ENCODE measurements at regions not wholly inside any gene's neighbourhood (a gene's known extent, or its start where the extent isn't known, plus 50 kb on each side); places are given as distances from the start of the nearest gene placed in this dataset.

- CTCF ChIA-PET, result no interaction called here
- ATAC-seq (no peak), DNase-seq (ENCODE audit: low read depth, low spot score) (no peak)
- H3K27me3 ChIP-seq (ENCODE audit: control insufficient read depth, insufficient read depth, low read length), result no peaks in the 10 kb centered on the region
- H3K27ac ChIP-seq (ENCODE audit: low read length), result no peak overlapping the region
- H3K9me3 ChIP-seq (ENCODE audit: control insufficient read depth, insufficient read depth, low read depth, low read length), result no peaks in the 10 kb centered on the region
- no peaks in the 10 kb centered on the region for H3K36me3 ChIP-seq (ENCODE audit: control insufficient read depth, insufficient read depth, low read length)
- H3K4me3 ChIP-seq (ENCODE audit: low read depth in 2 of 2, low read length in 2 of 2), result no peak overlapping the region
- H3K4me1 ChIP-seq (ENCODE audit: control insufficient read depth, insufficient read depth, low read length), result no peaks in the 10 kb centered on the region
- in situ Hi-C loops (cut with HindIII; ENCODE audit: low pct_unique_long_range_greater_than_20kb, low sequenced_read_pairs) (no loop called here), intact Hi-C loops (cut with micrococcal nuclease; ENCODE audit: unreplicated experiment) (no loop called here)
- BruUV-seq (replicated peaks), result no TSS peak
- POLR2A ChIA-PET, result no interaction called here
- TF ChIP-seq, protein P1, sequence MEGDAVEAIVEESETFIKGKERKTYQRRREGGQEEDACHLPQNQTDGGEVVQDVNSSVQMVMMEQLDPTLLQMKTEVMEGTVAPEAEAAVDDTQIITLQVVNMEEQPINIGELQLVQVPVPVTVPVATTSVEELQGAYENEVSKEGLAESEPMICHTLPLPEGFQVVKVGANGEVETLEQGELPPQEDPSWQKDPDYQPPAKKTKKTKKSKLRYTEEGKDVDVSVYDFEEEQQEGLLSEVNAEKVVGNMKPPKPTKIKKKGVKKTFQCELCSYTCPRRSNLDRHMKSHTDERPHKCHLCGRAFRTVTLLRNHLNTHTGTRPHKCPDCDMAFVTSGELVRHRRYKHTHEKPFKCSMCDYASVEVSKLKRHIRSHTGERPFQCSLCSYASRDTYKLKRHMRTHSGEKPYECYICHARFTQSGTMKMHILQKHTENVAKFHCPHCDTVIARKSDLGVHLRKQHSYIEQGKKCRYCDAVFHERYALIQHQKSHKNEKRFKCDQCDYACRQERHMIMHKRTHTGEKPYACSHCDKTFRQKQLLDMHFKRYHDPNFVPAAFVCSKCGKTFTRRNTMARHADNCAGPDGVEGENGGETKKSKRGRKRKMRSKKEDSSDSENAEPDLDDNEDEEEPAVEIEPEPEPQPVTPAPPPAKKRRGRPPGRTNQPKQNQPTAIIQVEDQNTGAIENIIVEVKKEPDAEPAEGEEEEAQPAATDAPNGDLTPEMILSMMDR (IDR thresholded peaks at IDR 0.05), result no peak
- TF ChIP-seq SIN3A (IDR thresholded peaks at IDR 0.05; ENCODE audit: borderline replicate concordance, insufficient read depth, low read depth, low read length), result no peak
- no peak for TF ChIP-seq TCF7L2 (IDR thresholded peaks at IDR 0.05; ENCODE audit: low read depth, low read length)
- no peak for TF ChIP-seq POLR2AphosphoS5 (IDR thresholded peaks at IDR 0.05; ENCODE audit: low read depth, low read length)
- TF ChIP-seq, protein P2, sequence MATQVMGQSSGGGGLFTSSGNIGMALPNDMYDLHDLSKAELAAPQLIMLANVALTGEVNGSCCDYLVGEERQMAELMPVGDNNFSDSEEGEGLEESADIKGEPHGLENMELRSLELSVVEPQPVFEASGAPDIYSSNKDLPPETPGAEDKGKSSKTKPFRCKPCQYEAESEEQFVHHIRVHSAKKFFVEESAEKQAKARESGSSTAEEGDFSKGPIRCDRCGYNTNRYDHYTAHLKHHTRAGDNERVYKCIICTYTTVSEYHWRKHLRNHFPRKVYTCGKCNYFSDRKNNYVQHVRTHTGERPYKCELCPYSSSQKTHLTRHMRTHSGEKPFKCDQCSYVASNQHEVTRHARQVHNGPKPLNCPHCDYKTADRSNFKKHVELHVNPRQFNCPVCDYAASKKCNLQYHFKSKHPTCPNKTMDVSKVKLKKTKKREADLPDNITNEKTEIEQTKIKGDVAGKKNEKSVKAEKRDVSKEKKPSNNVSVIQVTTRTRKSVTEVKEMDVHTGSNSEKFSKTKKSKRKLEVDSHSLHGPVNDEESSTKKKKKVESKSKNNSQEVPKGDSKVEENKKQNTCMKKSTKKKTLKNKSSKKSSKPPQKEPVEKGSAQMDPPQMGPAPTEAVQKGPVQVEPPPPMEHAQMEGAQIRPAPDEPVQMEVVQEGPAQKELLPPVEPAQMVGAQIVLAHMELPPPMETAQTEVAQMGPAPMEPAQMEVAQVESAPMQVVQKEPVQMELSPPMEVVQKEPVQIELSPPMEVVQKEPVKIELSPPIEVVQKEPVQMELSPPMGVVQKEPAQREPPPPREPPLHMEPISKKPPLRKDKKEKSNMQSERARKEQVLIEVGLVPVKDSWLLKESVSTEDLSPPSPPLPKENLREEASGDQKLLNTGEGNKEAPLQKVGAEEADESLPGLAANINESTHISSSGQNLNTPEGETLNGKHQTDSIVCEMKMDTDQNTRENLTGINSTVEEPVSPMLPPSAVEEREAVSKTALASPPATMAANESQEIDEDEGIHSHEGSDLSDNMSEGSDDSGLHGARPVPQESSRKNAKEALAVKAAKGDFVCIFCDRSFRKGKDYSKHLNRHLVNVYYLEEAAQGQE (IDR thresholded peaks at IDR 0.05; ENCODE audit: insufficient read depth in 1 of 2, low read depth in 2 of 2, low read length in 1 of 2), result no peak
These were observed 428.8 kb downstream of the PCDH7 start for GRCh38 chr4:31148990-31149389.

GRCh38 chr4:31156221-31156620 is 436.1 kb downstream of the PCDH7 start:
- no peaks in the 10 kb centered on the region for H3K4me1 ChIP-seq (ENCODE audit: control insufficient read depth, insufficient read depth, low read length)
- CTCF ChIA-PET, result no interaction called here
- H3K9me3 ChIP-seq (ENCODE audit: control insufficient read depth, insufficient read depth, low read depth, low read length), result no peaks in the 10 kb centered on the region
- no peak for DNase-seq (ENCODE audit: low read depth, low spot score)
- H3K27ac ChIP-seq (ENCODE audit: low read length), result no peak overlapping the region
- no peak for ATAC-seq
- BruUV-seq (replicated peaks), result no TSS peak
- intact Hi-C loops (cut with micrococcal nuclease; ENCODE audit: unreplicated experiment) (no loop called here), in situ Hi-C loops (cut with HindIII; ENCODE audit: low pct_unique_long_range_greater_than_20kb, low sequenced_read_pairs) (no loop called here)
- H3K27me3 ChIP-seq (ENCODE audit: control insufficient read depth, insufficient read depth, low read length), result no peaks in the 10 kb centered on the region
- TF ChIP-seq TCF7L2 (IDR thresholded peaks at IDR 0.05; ENCODE audit: low read depth, low read length) (no peak), SIN3A (IDR thresholded peaks at IDR 0.05; ENCODE audit: borderline replicate concordance, insufficient read depth, low read depth, low read length) (no peak), POLR2AphosphoS5 (IDR thresholded peaks at IDR 0.05; ENCODE audit: low read depth, low read length) (no peak)
- TF ChIP-seq, protein P1 (IDR thresholded peaks at IDR 0.05), result no peak
- TF ChIP-seq, protein P2 (IDR thresholded peaks at IDR 0.05; ENCODE audit: insufficient read depth in 1 of 2, low read depth in 2 of 2, low read length in 1 of 2), result no peak
- POLR2A ChIA-PET, result no interaction called here
- no peaks in the 10 kb centered on the region for H3K36me3 ChIP-seq (ENCODE audit: control insufficient read depth, insufficient read depth, low read length)
- H3K4me3 ChIP-seq (ENCODE audit: low read depth in 2 of 2, low read length in 2 of 2), result no peak overlapping the region

Measured in Panc1 (cell line).